MCF 10A (cell line): ENCODE measurements at regions not wholly inside any gene's neighbourhood (a gene's known extent, or its start where the extent isn't known, plus 50 kb on each side); places are given as distances from the start of the nearest gene placed in this dataset.

Source experiments
- BruUV-seq: library from RNA; stranded (reverse); fragments of 400-500 nt; replicated peaks from 2 replicates; lab custom pipeline; 2021; lab: Mats Ljungman, UMichigan
- CTCF ChIA-PET: fragments of 300-600 bp; sonication (Branson Sonifier 250); formaldehyde crosslinking; extraction: SDS; loops from one replicate; lab custom pipeline; 2021; ENCODE audit warnings: antibody characterized with exemption, inconsistent platforms; lab: Yijun Ruan, JAX
- POLR2A ChIA-PET: fragments of 300-600, 350-650 bp; sonication (Branson Sonifier 250); formaldehyde crosslinking; extraction: SDS; loops from one replicate; lab custom pipeline; 2020; ENCODE audit warnings: antibody characterized with exemption, inconsistent platforms; lab: Yijun Ruan, JAX
- DNase-seq: peaks from one replicate; pipeline ENCODE4 v3.0.0-alpha.2; 2018; ENCODE audit not compliant: unreplicated experiment
- H3K27ac Mint-ChIP-seq: one replicate; pipeline ENCODE4 v1.8.0; 2022; ENCODE audit warnings: mild to moderate bottlenecking, low read depth, mixed read lengths; ENCODE audit not compliant: unreplicated experiment
- H3K27me3 Mint-ChIP-seq: one replicate; pipeline ENCODE4 v1.8.0; 2022; ENCODE audit warnings: mixed read lengths; ENCODE audit not compliant: insufficient read depth, unreplicated experiment
- H3K36me3 Mint-ChIP-seq: one replicate; pipeline ENCODE4 v1.8.0; 2022; ENCODE audit warnings: mild to moderate bottlenecking, moderate library complexity, mixed read lengths; ENCODE audit not compliant: insufficient read depth, unreplicated experiment
- H3K4me1 Mint-ChIP-seq: one replicate; pipeline ENCODE4 v1.8.0; 2022; ENCODE audit warnings: mixed read lengths; ENCODE audit not compliant: insufficient read depth, unreplicated experiment
- H3K4me3 Mint-ChIP-seq: one replicate; pipeline ENCODE4 v1.8.0; 2022; ENCODE audit warnings: mild to moderate bottlenecking, moderate library complexity, mixed read lengths; ENCODE audit not compliant: unreplicated experiment
- H3K9me3 Mint-ChIP-seq: one replicate; pipeline ENCODE4 v1.8.0; 2022; ENCODE audit warnings: mixed read lengths; ENCODE audit not compliant: unreplicated experiment
- CTCF ChIP-seq: fragments of 200-600 bp; IDR thresholded peaks from one replicate; pipeline ENCODE4 v1.8.0; 2022; ENCODE audit warnings: antibody characterized with exemption, mild to moderate bottlenecking; ENCODE audit not compliant: unreplicated experiment
- intact Hi-C: fragments of 100-400 bp; cut with micrococcal nuclease; formaldehyde crosslinking; loops from 2 replicates; pipeline ENCODE4 v1.14.1; 2022

DNA sequence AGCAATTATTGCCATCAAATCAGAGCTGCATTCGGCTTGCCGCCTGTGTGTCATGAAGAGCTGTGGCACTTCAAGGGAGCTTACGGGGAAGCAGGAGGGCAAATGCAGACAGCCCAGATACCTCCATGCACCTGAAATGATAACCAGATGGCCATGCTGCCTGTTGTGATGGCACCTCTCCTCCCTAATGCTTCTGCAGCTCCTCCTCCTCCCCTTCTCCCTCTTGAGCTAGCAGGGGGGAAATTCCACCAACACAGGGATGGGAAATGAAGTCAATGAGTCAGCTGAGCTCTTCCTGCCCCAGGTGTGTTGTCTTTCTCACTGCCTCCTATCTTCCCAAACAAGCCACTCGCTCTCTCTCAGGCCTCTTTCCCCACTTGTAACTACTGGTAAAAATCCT is 565.0 kb downstream of the BCOR start:
- intact Hi-C loops = no loop called here
- no TSS peak for BruUV-seq
- H3K36me3 Mint-ChIP-seq = no peaks in the 10 kb centered on the region
- POLR2A ChIA-PET = no interaction called here
- H3K9me3 Mint-ChIP-seq = no peaks in the 10 kb centered on the region
- peaks cover 79% of the 10 kb centered on the region for H3K27me3 Mint-ChIP-seq
- no peak overlapping the region for H3K4me3 Mint-ChIP-seq
- CTCF ChIA-PET = interaction anchor here (0.9 kb wide), 1 partner anchor 19 kb away, joined by 3 read pairs; no protein-coding TSS in a partner anchor
- TF ChIP-seq CTCF = no peak
- H3K27ac Mint-ChIP-seq = no peak overlapping the region
- no peak for DNase-seq
- H3K4me1 Mint-ChIP-seq = no peaks in the 10 kb centered on the region

DNA sequence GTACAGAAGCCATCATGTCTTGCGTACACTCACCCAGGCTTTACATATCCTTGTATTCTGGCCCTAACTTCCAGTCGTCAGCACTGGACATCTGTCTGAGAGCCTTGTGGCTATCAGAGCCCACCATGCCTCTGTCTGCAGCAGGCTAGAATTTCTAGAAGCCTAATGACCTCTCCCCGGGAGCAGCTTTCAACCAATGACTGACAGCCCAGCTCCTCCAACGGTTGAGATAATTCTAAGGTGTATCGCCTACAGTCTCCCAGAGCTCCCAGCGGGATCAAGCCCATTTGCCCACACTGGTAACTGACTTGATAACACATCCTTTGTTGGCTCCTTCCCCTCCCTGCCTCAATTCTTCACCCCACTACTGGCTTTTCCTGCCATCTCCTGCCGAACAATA is 562.8 kb downstream of the BCOR start:
- Mint-ChIP-seq H3K4me1 (no peaks in the 10 kb centered on the region), H3K27me3 (peaks cover 78% of the 10 kb centered on the region), H3K36me3 (no peaks in the 10 kb centered on the region), H3K27ac (no peak overlapping the region), H3K4me3 (no peak overlapping the region), H3K9me3 (no peaks in the 10 kb centered on the region)
- no peak for DNase-seq
- ChIA-PET POLR2A (no interaction called here), CTCF (no interaction called here)
- intact Hi-C loops = no loop called here
- TF ChIP-seq CTCF = no peak
- no TSS peak for BruUV-seq

- H3K27me3 Mint-ChIP-seq = peaks cover 83% of the 10 kb centered on the region
- DNase-seq = no peak
- CTCF ChIA-PET = no interaction called here
- POLR2A ChIA-PET = interaction anchor here (0.5 kb wide), 1 partner anchor 356 kb away, joined by 3 read pairs; no protein-coding TSS in a partner anchor
- H3K9me3 Mint-ChIP-seq = no peaks in the 10 kb centered on the region
- intact Hi-C loops = no loop called here
- H3K4me1 Mint-ChIP-seq = no peaks in the 10 kb centered on the region
- H3K27ac Mint-ChIP-seq = no peak overlapping the region
- H3K36me3 Mint-ChIP-seq = no peaks in the 10 kb centered on the region
- H3K4me3 Mint-ChIP-seq = no peak overlapping the region
- no peak for TF ChIP-seq CTCF
- BruUV-seq = no TSS peak
Observed at GRCh38 chrX:39536211-39536610, 561.5 kb downstream of the BCOR start.

DNA sequence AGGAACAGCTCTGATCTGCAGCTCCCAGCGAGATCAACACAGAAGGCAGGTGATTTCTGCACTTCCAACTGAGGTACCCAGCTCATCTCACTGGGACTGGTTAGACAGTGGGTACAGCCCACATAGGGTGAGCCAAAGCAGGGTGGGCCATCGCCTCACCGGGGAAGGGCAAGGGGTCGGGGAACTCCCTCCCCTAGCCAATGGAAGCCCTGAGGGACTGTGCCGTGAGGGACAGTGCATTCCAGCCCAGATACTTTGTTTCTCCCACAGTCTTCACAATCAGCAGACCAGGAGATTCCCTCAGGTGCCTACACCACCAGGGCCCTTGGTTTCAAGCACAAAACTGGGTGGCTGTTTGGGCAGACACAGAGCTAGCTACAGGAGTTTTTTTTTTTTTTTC is 555.9 kb downstream of the BCOR start:
- Mint-ChIP-seq H3K9me3 (peaks cover 16% of the 10 kb centered on the region), H3K36me3 (no peaks in the 10 kb centered on the region), H3K4me3 (no peak overlapping the region), H3K27me3 (peaks cover 75% of the 10 kb centered on the region), H3K4me1 (no peaks in the 10 kb centered on the region), H3K27ac (no peak overlapping the region)
- ChIA-PET CTCF (no interaction called here), POLR2A (no interaction called here)
- BruUV-seq = no TSS peak
- DNase-seq = no peak
- intact Hi-C loops = no loop called here
- TF ChIP-seq CTCF = no peak
